Psoas muscle (tissue), 7 donors: ENCODE measurements at regions not wholly inside any gene's neighbourhood (a gene's known extent, or its start where the extent isn't known, plus 50 kb on each side); places are given as distances from the start of the nearest gene placed in this dataset.

Experiments
- ATAC-seq, 4 donors: fragments of 200-7000 bp; cut with Tn5 transposase; one replicate each; pipeline ENCODE4 v1.9.1; 2020; ENCODE audit warnings: moderate library complexity in 3 of 4, mild to moderate bottlenecking in 2 of 4
- DNase-seq, 2 donors: peaks; one replicate each; pipeline ENCODE4 v3.0.0-alpha.2; 2020
- H3K27ac ChIP-seq: fragments of 200-600 bp; one replicate; pipeline ENCODE4 v1.8.0; 2022
- H3K27me3 ChIP-seq, 3 donors: fragments of 200-600 bp in 1 of 3; one replicate each; pipeline versions ENCODE4 v1.6.1 to v1.8.0; 2013 to 2022; ENCODE audit warnings: low read length in 2 of 3, mild to moderate bottlenecking in 2 of 3, moderate library complexity in 1 of 3; ENCODE audit not compliant: insufficient read depth in 3 of 3
- H3K36me3 ChIP-seq, 2 donors: fragments of 200-600 bp in 1 of 2; one replicate each; pipeline versions ENCODE4 v1.6.1 to v1.8.0; 2013 to 2022; ENCODE audit warnings: low read depth in 1 of 2, mild to moderate bottlenecking in 1 of 2, moderate library complexity in 1 of 2; ENCODE audit not compliant: insufficient read depth in 1 of 2
- H3K4me1 ChIP-seq: fragments of 200-600 bp; one replicate; pipeline ENCODE4 v1.8.0; 2022
- H3K4me3 ChIP-seq: fragments of 200-600 bp; one replicate; pipeline ENCODE4 v1.8.0; 2022; ENCODE audit warnings: mild to moderate bottlenecking
- H3K9me3 ChIP-seq: fragments of 200-600 bp; one replicate; pipeline ENCODE4 v1.8.0; 2022
- CTCF ChIP-seq: fragments of 200-600 bp; IDR thresholded peaks from one replicate; pipeline ENCODE4 v1.8.0; 2022; ENCODE audit warnings: antibody characterized with exemption
- WGBS, 3 donors: extraction: QIAGEN DNeasy Blood & Tissue Kit; methylation state at CpG; one replicate each; pipeline versions ENCODE4 v1.1.6 to v1.1.7; 2013; 5-methylcytosine and 5-hydroxymethylcytosine counted together
- intact Hi-C, 2 donors: fragments of 100-400 bp; cut with DNase I; formaldehyde crosslinking; loops; one replicate each; pipeline versions ENCODE4 v1.11.0 to v1.14.2; 2022
- donor health status: healthy with polysubstance abuse.
- donor health status: DM: no; HTN: no; CAD: no; lungs with moderate emphysema.
- donor health status: Bipolar disorder and iron deficiency.
- donor health status: healthy.
- donor health status: DM: yes; HTN: yes; CAD: no.
- donor health status: DM: no; HTN: no; CAD: no.
- donor health status: DM: yes; HTN: yes; CAD: no.

- H3K4me3 ChIP-seq, result no peak overlapping the region
- TF ChIP-seq CTCF, result no peak
- H3K27ac ChIP-seq, result no peak overlapping the region
- H3K36me3 ChIP-seq, result no peaks in the 10 kb centered on the region
- ATAC-seq (no peak), DNase-seq (no peak)
- WGBS, 3 donors, result 92 to 94% (median 94%) methylated on average over 3 of the region's 3 CpGs
- no peaks in the 10 kb centered on the region for H3K4me1 ChIP-seq
- intact Hi-C loops, result no loop called here
- H3K27me3 ChIP-seq, result no peaks in the 10 kb centered on the region
- H3K9me3 ChIP-seq, result no peaks in the 10 kb centered on the region
Observed at GRCh38 chr6:47970826-47971225, 140.2 kb downstream of the PTCHD4 start.

- no peaks in the 10 kb centered on the region for H3K9me3 ChIP-seq
- H3K27ac ChIP-seq, result no peak overlapping the region
- no peak for TF ChIP-seq CTCF
- ATAC-seq (no peak), DNase-seq (no peak)
- no peak overlapping the region for H3K4me3 ChIP-seq
- H3K4me1 ChIP-seq, result no peaks in the 10 kb centered on the region
- WGBS, 3 donors, result 52 to 70% (median 64%) methylated on average over 2 of the region's 2 CpGs
- intact Hi-C loops, result no loop called here
- H3K36me3 ChIP-seq, result no peaks in the 10 kb centered on the region
- H3K27me3 ChIP-seq, result no peaks in the 10 kb centered on the region
Observed at GRCh38 chr6:47967843-47968242, 143.2 kb downstream of the PTCHD4 start.

GRCh38 chr6:47964969-47965368 lies 146.0 kb downstream of the PTCHD4 start:
- Histone ChIP-seq H3K4me1 (no peaks in the 10 kb centered on the region), H3K27ac (no peak overlapping the region), H3K9me3 (no peaks in the 10 kb centered on the region), H3K36me3 (no peaks in the 10 kb centered on the region), H3K4me3 (no peak overlapping the region), H3K27me3 (no peaks in the 10 kb centered on the region)
- ATAC-seq (no peak), DNase-seq (no peak)
- intact Hi-C loops, result no loop called here
- 84 to 87% (median 86%) methylated on average over 3 of the region's 3 CpGs for WGBS, 3 donors
- no peak for TF ChIP-seq CTCF

- ATAC-seq (no peak), DNase-seq (no peak)
- no peak overlapping the region for H3K27ac ChIP-seq
- intact Hi-C loops, result no loop called here
- H3K9me3 ChIP-seq, result no peaks in the 10 kb centered on the region
- WGBS, 3 donors, result 87 to 90% (median 89%) methylated on average over 2 of the region's 2 CpGs
- no peak for TF ChIP-seq CTCF
- no peaks in the 10 kb centered on the region for H3K36me3 ChIP-seq
- no peaks in the 10 kb centered on the region for H3K4me1 ChIP-seq
- H3K4me3 ChIP-seq, result no peak overlapping the region
- no peaks in the 10 kb centered on the region for H3K27me3 ChIP-seq
Observed at GRCh38 chr6:47952640-47953039, 158.4 kb downstream of the PTCHD4 start.

GRCh38 chr6:47944846-47945245 lies 163.0 kb downstream of the OPN5 start:
- intact Hi-C loops, result no loop called here
- 78 to 80% (median 78%) methylated on average over 4 of the region's 4 CpGs for WGBS, 3 donors
- ATAC-seq, result no peak
- no peaks in the 10 kb centered on the region for H3K27me3 ChIP-seq
- no peak for DNase-seq
- no peak overlapping the region for H3K4me3 ChIP-seq
- no peak for TF ChIP-seq CTCF
- no peaks in the 10 kb centered on the region for H3K36me3 ChIP-seq
- H3K27ac ChIP-seq, result no peak overlapping the region
- H3K9me3 ChIP-seq, result no peaks in the 10 kb centered on the region
- no peaks in the 10 kb centered on the region for H3K4me1 ChIP-seq
